ENCODE measurements at regions not wholly inside any gene's neighbourhood (a gene's known extent, or its start where the extent isn't known, plus 50 kb on each side); places are given as distances from the start of the nearest gene placed in this dataset.
A peak's percentile ranks its signal among the peaks of the same experiment; 100 is the strongest.
"Not testable (repeated sequence)": the region's sequence is repeated elsewhere in the genome, so short reads cannot be mapped to it uniquely, and the experiment has no call there.

GRCh38 chr4:111074523-111075114 is 451.7 kb upstream of the PITX2 start:
- H3K27ac ChIP-seq, result no peak overlapping the region
- DNase-seq, result peak; percentile 88
- H3K36me3 ChIP-seq, result no peaks in the 10 kb centered on the region
- peaks cover 2% of the 10 kb centered on the region for H3K9me3 ChIP-seq (ENCODE audit: severe bottlenecking)
- no peak for TF ChIP-seq CTCF (IDR thresholded peaks at IDR 0.05; ENCODE audit: low read depth, low read length)
- H3K4me3 ChIP-seq (ENCODE audit: low read depth, low read length), result peak overlapping the region; percentile 28
- peaks cover 10% of the 10 kb centered on the region for H3K27me3 ChIP-seq (ENCODE audit: insufficient read depth, low read depth, severe bottlenecking)

- not testable (repeated sequence) for H3K4me3 ChIP-seq (ENCODE audit: low read depth, low read length); DNase-seq; H3K27ac ChIP-seq; H3K27me3 ChIP-seq (ENCODE audit: insufficient read depth, low read depth, severe bottlenecking); H3K9me3 ChIP-seq (ENCODE audit: severe bottlenecking); H3K36me3 ChIP-seq
Observed at GRCh38 chr4:111076299-111076698, 453.4 kb upstream of the PITX2 start.

GRCh38 chr4:111108153-111108552 is 485.3 kb upstream of the PITX2 start:
- TF ChIP-seq CTCF (IDR thresholded peaks at IDR 0.05; ENCODE audit: low read depth, low read length), result no peak
- H3K4me3 ChIP-seq (ENCODE audit: low read depth, low read length), result no peak overlapping the region
- no peaks in the 10 kb centered on the region for H3K36me3 ChIP-seq
- no peaks in the 10 kb centered on the region for H3K9me3 ChIP-seq (ENCODE audit: severe bottlenecking)
- no peak overlapping the region for H3K27ac ChIP-seq
- H3K27me3 ChIP-seq (ENCODE audit: insufficient read depth, low read depth, severe bottlenecking), result peaks cover 60% of the 10 kb centered on the region
- no peak for DNase-seq

GRCh38 chr4:111113591-111113990 is 490.7 kb upstream of the PITX2 start:
- H3K4me3 ChIP-seq (ENCODE audit: low read depth, low read length), result no peak overlapping the region
- H3K9me3 ChIP-seq (ENCODE audit: severe bottlenecking), result no peaks in the 10 kb centered on the region
- no peak for DNase-seq
- TF ChIP-seq CTCF (IDR thresholded peaks at IDR 0.05; ENCODE audit: low read depth, low read length), result no peak
- H3K27ac ChIP-seq, result no peak overlapping the region
- no peaks in the 10 kb centered on the region for H3K36me3 ChIP-seq
- H3K27me3 ChIP-seq (ENCODE audit: insufficient read depth, low read depth, severe bottlenecking), result peaks cover 82% of the 10 kb centered on the region

GRCh38 chr4:111115881-111116280 is 493.0 kb upstream of the PITX2 start:
- Histone ChIP-seq H3K27me3 (ENCODE audit: insufficient read depth, low read depth, severe bottlenecking) (peaks cover 69% of the 10 kb centered on the region), H3K36me3 (no peaks in the 10 kb centered on the region), H3K27ac (no peak overlapping the region), H3K4me3 (ENCODE audit: low read depth, low read length) (no peak overlapping the region), H3K9me3 (ENCODE audit: severe bottlenecking) (peaks cover 2% of the 10 kb centered on the region)
- peak; percentile 30 for DNase-seq
- no peak for TF ChIP-seq CTCF (IDR thresholded peaks at IDR 0.05; ENCODE audit: low read depth, low read length)

GRCh38 chr4:111120191-111120590 is 497.3 kb upstream of the PITX2 start:
- Histone ChIP-seq H3K36me3 (no peaks in the 10 kb centered on the region), H3K27me3 (ENCODE audit: insufficient read depth, low read depth, severe bottlenecking) (peaks cover 38% of the 10 kb centered on the region), H3K27ac (no peak overlapping the region), H3K9me3 (ENCODE audit: severe bottlenecking) (peaks cover 2% of the 10 kb centered on the region), H3K4me3 (ENCODE audit: low read depth, low read length) (no peak overlapping the region)
- DNase-seq, result no peak
- TF ChIP-seq CTCF (IDR thresholded peaks at IDR 0.05; ENCODE audit: low read depth, low read length), result no peak

Data from WERI-Rb-1 (cell line).